B cell (primary cell): ENCODE measurements at regions not wholly inside any gene's neighbourhood (a gene's known extent, or its start where the extent isn't known, plus 50 kb on each side); places are given as distances from the start of the nearest gene placed in this dataset.
"Not testable (repeated sequence)": the region's sequence is repeated elsewhere in the genome, so short reads cannot be mapped to it uniquely, and the experiment has no call there.

ENCODE experiments used
- CTCF ChIP-seq: fragments of 200-600 bp; IDR thresholded peaks from one replicate; pipeline ENCODE4 v1.8.0; 2022; ENCODE audit warnings: antibody characterized with exemption, mild to moderate bottlenecking
- EZH2 ChIP-seq: IDR thresholded peaks from 2 replicates; pipeline ENCODE4 v1.6.1; 2012; ENCODE audit warnings: borderline replicate concordance, low read depth, mild to moderate bottlenecking, moderate library complexity, low read length; ENCODE audit not compliant: insufficient read depth, poor library complexity, severe bottlenecking

GRCh38 chr16:73940786-73941185 is 355.8 kb upstream of the PSMD7 start:
- TF ChIP-seq CTCF, EZH2: not testable (repeated sequence)
